ENCODE measurements at regions not wholly inside any gene's neighbourhood (a gene's known extent, or its start where the extent isn't known, plus 50 kb on each side); places are given as distances from the start of the nearest gene placed in this dataset.

GRCh38 chr10:106175760-106176377 is 988.6 kb downstream of the SORCS1 start:
- DNase-seq, result no peak

- no peak for DNase-seq
These were observed 990.7 kb downstream of the SORCS1 start for GRCh38 chr10:106173838-106174237.

GRCh38 chr10:106169241-106169640 is 995.3 kb downstream of the SORCS1 start:
- DNase-seq, result no peak

- DNase-seq, result no peak
These were observed 996.6 kb downstream of the SORCS1 start for GRCh38 chr10:106167946-106168345.

- DNase-seq, result no peak
These were observed 1006.3 kb downstream of the SORCS1 start for GRCh38 chr10:106158241-106158640.

GRCh38 chr10:106147021-106147420 is 1017.5 kb downstream of the SORCS1 start:
- DNase-seq, result no peak

GRCh38 chr10:106139915-106140314 is 1024.6 kb downstream of the SORCS1 start:
- no peak for DNase-seq

GRCh38 chr10:106136175-106136574 is 1028.3 kb downstream of the SORCS1 start:
- no peak for DNase-seq

- no peak for DNase-seq
These were observed 1030.0 kb downstream of the SORCS1 start for GRCh38 chr10:106134326-106135000.

DNA sequence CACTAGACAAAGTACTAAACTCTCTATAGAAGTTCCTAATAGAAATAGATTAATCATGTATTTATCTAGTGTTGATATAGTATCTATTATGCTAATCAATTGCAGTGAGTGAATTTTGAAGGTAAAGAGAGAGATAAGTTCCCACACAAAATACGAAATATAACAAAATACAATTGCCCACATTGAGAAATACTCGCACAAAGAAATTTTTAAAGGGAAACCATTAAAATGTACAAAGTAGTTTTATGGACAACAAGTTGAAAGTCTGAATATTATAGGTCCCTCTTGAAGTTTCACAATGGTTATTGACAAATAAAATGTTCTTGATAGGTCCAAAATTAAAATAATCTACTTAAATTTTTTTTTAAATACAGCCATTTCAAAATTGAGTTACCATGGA is 1031.1 kb downstream of the SORCS1 start:
- DNase-seq, result no peak

- DNase-seq, result no peak
These were observed 1031.5 kb downstream of the SORCS1 start for GRCh38 chr10:106132956-106133355.

GRCh38 chr10:106114656-106115186 is 1049.8 kb downstream of the SORCS1 start:
- DNase-seq, result no peak

GRCh38 chr10:106111246-106111645 is 1053.3 kb downstream of the SORCS1 start:
- DNase-seq, result no peak

DNA sequence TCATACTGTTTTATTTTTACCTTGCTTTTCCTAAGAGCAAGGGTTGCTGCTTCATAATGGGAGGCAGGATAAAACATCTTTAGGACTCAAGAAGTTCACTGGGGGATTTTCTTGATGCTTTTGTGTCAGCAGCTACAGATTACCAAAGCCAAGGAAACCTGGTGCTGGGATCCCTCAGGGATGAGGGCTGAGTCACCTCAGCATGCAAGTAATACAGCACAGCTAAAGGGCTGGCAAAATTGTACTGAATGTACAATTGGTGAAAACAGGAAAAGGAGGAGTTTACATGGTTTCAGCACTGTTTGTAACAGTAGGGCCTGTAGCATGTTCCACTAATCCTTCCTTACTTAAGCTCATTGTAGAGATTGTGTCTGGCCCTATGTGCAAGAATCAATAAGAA is 1056.8 kb downstream of the SORCS1 start:
- no peak for DNase-seq

DNA sequence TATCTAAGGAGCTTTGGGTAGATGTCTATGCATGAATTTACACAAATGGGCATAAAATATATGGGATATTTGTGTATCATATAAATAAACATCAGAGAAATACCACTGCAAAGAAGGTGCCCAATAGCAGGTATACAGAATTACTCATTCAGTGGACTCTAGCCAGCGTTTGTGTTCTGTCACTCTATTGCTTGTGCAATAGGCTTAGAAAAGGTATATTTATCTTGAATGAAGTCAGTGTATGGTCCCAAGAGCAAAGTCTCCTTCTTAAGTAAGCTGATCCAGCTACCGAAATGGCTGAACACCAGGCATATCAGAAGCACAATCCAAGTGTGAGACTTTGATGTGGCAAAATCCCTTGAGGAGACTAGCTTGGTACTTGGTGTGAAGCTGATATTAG is 1058.4 kb downstream of the SORCS1 start:
- DNase-seq, result no peak

DNA sequence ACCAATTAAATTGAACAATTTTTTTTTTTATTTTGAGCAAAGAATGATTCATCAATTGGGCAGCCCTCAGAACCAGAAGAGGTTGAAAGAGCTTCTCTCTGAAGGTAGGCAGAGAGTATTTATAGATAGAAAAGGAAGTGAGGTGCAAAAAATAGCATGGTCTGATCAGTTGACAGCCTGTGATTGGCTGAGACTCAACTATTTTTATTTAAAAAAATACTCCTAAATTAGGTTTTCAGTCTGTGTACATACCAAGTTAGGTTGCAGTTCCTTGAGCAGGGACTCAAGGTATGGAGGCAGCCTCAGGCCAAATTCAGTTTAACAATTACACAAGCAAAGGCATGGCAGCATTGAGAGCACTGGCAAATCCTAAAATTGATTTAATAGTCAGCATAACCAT is 1074.7 kb downstream of the SORCS1 start:
- no peak for DNase-seq

DNA sequence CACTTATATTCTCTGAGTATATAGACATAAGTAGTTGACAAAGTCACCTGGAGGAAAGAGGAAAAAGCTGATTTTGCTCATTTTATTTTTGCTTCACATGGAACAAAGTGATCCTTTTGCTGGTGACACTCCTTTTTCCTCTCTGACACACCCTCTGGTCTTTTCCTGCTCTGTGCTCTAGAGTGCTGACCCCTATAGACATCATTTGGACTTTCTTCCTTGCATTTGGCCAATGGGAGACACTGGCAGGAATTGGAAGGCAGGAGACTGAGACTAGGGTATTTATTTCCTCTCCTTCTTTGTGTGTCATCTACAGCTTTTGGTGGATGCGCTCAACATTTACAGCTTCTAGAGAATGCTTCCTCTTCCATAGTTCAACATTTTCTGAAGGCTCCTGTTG is 1078.1 kb downstream of the SORCS1 start:
- DNase-seq, result no peak

- DNase-seq, result no peak
These were observed 1080.9 kb downstream of the SORCS1 start for GRCh38 chr10:106083572-106083971.

- no peak for DNase-seq
These were observed 1081.6 kb downstream of the SORCS1 start for GRCh38 chr10:106082865-106083264.

DNA sequence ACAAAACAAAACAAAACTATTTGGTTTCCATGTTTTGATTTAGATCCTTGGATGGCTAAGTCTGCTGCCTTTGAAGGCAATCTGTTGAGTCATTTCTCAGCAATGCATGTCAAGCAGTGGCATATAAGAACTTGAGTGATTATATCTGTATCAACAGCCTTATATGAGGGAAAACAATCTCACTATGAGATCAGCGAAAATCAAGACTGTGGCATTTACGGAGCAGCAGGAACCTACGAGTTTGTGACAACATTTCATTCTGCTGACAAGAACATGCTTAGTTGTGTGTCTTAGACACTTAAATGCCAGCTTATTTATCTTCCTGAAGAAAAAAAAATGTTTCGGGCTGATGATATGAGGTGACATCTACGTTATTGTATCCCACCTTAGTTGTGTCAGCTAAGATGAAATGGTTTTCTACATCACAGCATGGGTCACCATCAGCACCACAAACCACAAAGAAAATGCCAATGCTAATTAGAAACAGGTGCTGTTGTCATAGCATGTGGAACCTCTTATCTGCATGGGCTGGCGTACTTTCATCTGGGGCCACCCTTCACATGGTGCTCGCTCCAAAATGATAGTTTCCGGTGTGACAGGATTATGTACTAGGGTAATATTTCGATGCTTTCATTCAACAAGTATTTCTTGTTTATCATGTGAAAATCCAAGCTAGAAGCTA is 1085.5 kb downstream of the SORCS1 start:
- DNase-seq, result no peak

- DNase-seq, result no peak
These were observed 1088.0 kb downstream of the SORCS1 start for GRCh38 chr10:106076496-106076895.

DNA sequence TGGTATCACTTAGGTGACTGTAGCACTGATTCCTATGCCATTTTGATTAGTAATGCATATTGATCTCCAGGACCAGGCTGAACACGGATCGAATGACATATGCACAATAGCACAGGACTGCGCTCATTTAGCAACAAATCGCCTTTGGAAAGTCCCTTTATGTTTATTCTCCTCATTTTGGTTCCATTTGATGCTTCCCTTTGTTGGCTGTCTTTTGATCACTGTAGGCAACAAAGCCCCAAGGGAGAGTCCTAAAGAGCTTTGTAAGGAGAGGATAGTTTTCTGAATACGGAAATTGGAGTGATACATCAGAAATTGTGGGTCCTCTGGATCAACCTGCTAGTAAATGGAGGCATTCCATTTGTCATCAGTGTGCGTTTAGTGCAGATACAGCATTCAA is 1111.4 kb downstream of the SORCS1 start:
- DNase-seq, result no peak

DNA sequence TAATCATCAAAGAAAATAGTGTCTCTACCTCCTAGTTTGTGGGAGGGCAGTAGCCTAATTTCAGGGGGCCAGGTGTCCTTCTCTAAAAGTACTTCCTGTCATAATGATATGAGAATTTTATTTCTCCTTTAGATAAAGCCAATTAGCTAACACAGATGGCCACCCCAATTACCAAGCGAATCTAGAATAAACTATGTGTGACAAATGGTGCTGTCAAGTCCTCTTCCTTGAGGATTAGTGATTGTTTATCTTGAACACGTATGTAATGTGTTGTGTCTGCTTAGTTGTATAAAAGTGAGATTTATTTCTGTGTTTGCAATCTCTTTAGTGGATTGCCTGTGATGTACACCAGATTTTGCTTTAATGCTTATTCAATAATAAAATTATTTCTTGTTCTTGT is 1120.0 kb downstream of the SORCS1 start:
- DNase-seq, result no peak

DNA sequence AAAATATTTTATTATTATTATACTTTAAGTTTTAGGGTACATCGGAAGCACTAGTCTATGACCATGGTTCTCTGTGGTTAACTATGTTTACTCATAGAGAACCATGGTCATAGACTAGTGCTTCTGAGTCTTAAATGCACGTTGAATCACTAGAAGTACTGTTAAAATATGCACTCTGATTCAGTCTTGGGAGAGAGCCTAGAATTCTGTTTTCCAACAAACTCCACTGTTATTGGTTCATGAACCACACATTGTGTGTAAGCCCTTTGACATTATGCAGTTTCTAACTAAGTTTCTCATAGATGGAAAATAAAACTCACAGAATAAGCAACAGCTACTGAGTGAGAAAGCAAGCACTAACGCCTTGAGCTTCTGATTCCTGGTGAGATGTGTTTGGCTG is 1120.6 kb downstream of the SORCS1 start:
- no peak for DNase-seq

All from stimulated activated naive CD4-positive, alpha-beta T cell (primary cell).